HG02970 (cell line): ENCODE measurements at regions not wholly inside any gene's neighbourhood (a gene's known extent, or its start where the extent isn't known, plus 50 kb on each side); places are given as distances from the start of the nearest gene placed in this dataset.
"Not testable (repeated sequence)": the region's sequence is repeated elsewhere in the genome, so short reads cannot be mapped to it uniquely, and the experiment has no call there.

Source experiments
- ATAC-seq: cut with Tn5 transposase; IDR thresholded peaks from one replicate; pipeline ENCODE4 v1.9.1; 2021; ENCODE audit warnings: mild to moderate bottlenecking, moderate library complexity, moderate number of reproducible peaks; ENCODE audit not compliant: unreplicated experiment, low FRiP score

DNA sequence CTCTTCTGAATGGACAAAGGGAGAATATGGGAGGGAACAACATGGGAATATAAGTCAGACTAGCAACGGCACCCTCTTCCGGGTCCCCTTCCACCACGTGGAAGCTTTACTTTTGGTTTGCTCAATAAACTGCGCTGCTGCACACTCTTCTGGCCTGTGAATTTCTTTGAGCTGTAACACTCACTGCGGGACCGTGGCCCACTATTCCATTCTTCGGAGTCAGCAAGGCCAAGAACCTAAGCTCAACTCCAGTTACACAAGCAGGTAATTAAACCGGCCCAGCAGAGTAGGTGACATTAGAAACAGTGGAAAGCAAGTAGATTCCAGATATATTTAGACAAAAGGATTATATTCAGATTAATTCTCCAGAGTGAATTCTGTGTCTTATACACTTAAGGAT, 697.4 kb upstream of the NXPH2 start:
- ATAC-seq = no peak

DNA sequence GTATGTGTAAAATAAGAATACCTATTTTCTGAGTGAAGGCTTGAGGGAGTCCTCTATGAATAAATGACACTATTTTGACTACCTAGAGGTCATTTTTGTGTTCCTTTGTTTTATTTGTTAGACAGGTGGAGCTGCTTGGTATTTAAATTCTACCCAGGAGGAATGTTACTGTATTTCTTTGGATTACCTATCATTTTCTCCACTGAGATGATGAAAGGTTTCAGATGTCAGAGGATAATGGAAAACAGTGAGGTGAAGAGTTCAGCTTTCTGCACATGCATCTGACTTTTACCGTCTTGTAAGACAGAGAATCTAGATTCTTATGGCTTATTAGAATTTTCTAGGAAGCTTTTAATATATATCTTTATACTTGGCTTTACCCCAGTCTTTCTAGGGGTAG, 689.8 kb upstream of the NXPH2 start:
- ATAC-seq = no peak

DNA sequence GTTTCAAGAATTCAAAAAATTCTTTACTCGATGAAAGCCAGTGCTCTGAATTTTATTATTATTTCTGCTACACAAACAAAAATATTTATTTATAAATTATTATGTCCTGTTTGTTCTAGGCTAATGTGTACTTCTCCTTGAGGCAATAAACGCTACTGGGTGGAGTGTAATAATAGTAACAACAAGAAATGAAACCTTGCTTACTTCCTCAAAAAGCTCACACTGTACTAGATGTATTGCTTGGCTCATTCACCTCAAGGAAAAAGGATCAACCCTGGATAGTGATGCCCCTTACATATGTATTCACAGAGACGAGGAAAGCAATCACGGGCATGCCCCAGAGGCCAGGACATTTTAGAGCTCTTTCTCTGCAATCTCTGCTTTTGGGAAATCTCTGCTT, 685.6 kb upstream of the NXPH2 start:
- no peak for ATAC-seq

DNA sequence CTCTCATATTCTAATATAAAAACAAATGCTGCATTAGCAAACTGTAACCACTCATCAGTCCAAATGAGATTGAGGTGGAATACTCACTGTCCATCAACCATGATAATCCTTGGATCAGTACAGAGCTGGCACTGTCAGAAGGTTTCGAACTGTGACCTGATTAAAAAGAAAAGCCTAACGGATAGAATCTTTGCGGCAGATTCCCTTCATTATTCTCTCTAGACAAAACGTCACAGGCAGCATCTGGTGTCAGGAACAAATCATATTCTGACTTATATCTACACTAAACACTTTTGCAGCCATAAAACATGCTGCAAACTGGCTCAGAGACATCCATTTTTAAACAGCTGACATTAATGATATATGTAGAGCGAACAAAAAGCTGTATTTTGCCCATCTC, 677.7 kb upstream of the NXPH2 start:
- ATAC-seq = no peak

DNA sequence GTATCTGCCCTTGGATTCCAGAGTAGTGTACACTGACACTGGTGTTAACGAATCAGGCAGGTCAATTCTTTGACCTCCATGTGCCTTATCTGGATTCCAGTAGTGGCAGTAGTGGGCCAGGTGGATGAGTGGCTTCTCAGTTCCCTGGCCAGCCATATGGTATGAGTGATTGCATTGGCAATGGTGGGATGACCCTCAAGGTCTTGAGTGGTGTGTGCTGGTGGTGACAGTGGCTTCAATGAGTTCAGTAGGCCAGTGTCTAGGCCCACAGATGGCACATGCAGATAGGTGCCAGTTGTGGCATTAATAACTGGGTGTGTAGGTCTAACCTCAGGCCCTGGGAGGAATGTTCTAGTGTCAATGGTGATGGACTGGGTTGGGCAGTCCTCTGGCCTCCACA, 674.1 kb upstream of the NXPH2 start:
- ATAC-seq = no peak

DNA sequence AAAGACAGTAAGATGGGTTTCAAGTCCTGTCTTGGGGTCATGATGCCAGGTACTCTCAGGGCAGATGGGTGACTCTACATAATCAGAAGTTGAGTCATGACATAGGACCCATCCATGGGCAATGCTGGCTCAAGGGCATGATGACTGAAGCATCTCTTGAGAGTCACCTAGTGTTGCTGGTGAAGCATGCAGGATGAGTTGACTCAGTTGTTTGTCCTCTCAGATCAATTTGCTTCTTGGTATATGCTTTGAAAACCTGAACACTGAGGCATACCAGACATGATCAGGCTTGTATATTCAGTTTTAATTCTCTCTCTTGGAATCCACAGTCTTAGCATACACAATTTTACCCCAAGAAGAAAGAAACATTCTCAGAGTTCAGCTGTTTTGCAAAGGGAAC, 658.9 kb upstream of the NXPH2 start:
- no peak for ATAC-seq

DNA sequence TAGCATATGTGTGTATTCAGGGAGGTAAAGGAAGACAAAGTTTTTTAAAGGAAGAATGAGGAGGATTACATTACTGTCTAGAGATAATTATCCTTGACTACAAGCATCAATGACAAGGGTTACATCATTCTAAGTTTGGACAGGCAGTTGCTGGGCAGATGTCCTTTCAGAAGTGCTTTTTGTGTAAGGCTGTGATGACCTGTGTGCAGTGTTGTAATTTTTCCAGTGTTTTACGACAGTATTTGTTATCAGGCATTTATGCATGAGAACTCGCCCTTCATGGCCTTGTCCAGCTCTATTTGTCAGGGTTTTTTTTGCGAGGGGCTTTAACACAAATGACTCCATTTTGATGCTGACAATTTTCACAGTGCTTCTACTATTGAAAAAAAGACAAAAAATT, 658.3 kb upstream of the NXPH2 start:
- no peak for ATAC-seq

DNA sequence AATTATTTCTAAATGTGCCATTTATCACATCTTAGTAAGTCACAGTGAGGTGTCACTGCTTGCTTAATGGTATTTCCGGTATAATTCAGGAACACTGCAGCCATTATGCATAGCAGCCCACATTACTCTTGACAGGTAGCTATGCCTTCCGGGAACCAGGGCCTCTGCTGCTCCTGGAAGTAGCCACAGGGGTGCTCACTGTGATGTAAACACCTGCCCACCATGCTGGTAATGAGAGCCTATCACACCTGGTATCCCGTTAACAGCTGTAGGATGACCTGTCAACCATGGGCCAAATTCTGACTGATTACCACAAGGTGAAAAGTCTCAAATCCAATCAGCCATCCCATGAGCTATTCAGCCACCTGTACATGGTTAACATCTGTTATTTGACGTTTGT, 647.0 kb upstream of the NXPH2 start:
- no peak for ATAC-seq

DNA sequence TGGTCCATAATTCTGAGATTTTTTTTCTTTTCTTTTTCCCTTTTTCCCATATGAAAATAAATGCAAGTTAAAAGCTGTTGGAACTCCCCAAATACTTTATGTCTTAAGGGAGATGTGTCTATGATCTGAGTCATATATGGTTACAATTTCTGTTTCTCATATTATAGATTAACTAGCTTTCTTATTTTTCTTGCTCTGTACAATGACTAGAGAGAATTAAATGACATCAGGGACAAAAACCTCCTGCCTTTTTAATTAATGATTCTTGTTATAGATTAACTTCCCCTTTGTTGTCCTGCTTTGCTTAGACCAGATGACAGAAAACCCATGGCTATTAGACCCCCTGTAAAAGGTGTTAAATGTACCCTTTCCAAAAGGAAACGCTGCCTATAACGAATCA, 643.9 kb upstream of the NXPH2 start:
- no peak for ATAC-seq

DNA sequence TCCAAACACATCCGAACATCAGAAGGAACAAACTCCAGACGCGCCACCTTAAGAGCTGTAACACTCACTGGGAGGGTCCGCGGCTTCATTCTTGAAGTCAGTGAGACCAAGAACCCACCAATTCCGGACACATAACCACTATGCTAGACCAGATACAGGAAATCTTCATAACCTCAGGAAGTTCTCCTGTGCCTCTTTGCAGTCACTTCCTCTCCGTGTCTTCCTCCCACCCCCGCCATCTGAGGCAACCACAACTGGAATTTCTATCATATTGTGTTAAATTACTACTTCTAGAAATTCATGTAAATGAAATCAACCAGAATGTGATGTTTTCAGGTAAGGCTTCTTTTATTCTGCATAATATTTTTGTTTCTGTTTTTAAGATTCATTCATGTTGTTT, 631.0 kb upstream of the NXPH2 start:
- ATAC-seq = no peak

DNA sequence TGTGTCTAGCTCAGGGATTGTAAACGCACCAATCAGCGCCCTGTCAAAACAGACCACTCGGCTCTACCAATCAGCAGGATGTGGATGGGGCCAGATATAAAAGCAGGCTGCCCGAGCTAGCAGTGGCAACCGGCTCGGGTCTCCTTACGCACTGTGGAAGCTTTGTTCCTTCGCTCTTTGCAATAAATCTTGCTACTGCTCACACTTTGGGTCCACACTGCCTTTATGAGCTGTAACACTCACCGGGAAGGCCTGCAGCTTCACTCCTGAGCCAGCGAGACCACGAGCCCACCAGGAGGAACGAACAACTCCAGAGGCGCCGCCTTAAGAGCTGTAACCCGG, 630.6 kb upstream of the NXPH2 start:
- ATAC-seq = not testable (repeated sequence)

DNA sequence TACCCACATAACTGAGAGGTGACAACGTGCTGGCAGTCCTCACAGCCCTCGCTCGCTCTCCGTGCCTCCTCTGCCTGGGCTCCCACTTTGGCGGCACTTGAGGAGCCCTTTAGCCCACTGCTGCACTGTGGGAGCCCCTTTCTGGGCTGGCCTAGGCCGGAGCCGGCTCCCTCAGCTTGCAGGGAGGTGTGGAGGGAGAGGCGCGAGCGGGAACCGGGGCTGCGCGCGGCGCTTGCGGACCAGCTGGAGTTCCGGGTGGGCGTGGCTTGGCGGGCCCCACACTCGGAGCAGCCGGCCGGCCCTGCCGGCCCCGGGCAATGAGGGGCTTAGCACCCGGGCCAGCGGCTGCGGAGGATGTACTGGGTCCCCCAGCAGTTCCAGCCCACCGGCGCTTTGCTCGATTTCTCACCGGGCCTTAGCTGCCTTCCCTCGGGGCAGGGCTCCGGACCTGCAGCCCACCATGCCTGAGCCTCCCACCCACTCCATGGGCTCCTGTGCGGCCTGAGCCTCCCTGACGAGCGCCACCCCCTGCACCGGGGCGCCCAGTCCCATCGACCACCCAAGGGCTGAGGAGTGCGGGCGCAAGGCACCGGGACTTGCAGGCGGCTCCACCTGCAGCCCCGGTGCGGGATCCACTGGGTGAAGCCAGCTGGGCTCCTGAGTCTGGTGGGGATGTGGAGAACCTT, 630.1 kb upstream of the NXPH2 start:
- not testable (repeated sequence) for ATAC-seq

DNA sequence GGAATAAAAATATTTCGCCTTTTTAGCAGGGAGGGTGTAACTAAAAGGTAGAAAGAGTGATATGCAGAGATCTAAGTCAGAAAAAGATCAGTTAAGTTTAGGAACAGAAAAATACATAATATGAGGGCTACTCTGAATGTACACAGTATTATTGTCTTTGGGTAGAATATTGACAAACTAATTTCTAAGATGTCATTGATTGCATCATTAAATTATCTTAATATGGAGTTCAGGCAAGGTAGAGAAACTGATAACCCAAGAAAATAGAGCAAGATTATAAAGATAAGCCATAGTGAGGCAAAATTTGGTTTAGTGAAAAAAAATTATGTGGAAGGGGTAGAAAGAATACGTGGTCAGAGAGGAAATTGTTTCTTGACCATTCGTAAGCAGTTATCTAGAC, 629.0 kb upstream of the NXPH2 start:
- ATAC-seq = no peak

DNA sequence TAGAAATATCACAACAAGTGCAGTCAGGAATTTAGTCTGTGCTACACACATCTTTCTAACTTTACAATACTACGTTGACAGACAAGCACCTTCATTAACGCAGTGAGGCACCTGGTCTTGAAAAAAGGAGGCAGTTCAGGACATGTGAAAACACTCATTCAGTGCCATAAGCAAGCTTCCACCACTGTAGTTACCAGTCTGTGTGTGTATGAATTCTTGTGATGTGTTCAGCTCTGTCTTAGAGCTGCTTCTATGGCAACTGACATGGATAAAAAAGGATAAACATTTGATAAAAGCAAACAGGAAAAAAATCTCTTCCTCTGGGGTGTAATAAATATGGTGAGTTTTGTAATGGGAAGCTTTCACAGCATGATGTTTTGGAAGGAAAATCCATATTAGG, 623.8 kb upstream of the NXPH2 start:
- ATAC-seq = no peak

DNA sequence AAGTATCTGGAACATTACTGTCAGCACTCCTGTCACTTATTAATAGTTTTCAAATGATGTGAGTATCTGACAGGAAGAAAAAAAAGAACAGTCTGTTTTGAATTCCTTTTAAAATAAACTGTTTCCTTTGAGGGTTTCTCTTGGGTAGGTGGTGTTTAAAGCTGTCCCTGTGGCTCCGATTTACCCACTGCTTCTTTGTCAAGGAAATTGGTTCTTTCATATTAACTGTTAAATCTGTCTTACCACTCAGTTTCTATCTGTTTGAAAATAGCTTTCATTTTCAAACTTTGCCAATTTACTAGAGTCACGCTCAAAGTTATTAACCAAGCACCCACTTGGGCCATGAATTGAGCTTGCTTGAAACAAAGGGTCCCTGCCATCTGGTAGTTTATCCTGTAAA, 614.6 kb upstream of the NXPH2 start:
- ATAC-seq = no peak

DNA sequence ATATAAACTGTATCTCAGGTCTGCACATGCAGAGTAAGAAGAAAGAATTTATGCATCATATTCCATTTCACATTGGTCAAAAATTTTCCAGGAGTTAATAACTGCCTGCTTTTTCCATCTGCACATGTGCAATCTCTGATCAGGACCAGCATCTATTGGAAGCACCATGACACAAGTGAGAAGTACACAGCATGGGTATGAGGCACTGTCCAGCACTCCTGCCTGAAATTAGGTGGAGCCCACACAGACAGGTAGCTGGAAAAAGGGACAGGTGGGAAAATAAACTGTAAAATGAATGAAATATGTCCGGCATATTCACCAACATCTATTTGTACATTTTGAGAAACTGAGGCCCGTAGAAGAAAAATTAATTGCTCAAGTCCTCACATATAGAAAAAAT, 609.2 kb upstream of the NXPH2 start:
- ATAC-seq = no peak

DNA sequence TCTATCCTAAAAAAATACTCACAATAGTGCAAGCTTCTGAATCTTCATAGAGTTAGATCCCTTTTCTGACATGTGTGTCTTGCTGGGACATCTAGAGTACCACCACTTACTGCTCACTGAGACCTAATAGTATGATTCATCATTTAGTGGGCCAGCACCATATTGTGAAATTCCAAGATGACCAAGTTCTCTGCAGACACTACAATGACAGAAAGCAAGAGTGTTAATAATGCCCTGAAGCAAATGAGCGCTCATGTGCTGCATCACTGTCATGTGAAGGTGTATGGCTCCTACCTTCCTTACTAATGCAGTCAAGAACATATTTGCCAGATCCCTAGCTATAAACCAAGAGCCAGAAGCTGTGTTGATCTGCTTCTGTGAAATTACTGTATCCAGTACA, 606.2 kb upstream of the NXPH2 start:
- ATAC-seq = no peak

DNA sequence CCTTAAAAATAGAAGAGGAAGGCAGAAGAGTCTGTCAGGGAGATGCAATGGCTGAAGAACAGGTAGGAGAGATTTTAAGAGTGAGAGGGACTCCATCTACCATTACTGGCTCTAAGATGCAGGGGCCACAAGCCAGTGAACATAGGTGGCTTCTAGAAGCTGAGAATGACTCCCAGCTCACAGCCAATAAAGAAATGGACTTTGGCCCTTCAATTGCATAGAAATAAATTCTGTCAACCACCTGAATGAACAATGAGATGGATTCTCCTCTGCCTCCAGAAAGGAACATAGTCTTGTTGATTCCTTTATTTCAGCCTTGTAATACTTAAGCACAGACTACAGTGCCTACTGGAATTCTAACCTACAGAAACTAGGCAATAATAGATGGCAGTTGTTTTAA, 603.3 kb upstream of the NXPH2 start:
- ATAC-seq = no peak

DNA sequence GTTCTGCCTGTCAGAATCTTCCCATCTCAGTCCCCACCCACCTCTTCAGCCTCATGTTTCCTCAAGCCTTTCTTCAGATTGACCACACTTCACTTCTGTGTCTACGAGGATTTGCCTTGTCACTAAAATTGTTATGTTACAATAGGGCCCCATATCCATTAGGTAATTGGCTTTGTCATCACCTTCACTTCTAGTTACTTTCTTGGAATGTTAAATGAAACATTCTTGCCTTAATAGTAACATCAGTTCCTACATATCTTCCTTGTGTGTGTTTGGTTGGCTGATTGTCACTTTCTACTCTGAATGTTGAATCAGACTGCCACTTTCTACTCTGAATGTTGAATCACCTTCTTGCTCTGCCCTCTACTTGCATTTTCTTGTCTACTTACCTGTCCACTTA, 599.9 kb upstream of the NXPH2 start:
- ATAC-seq = no peak

DNA sequence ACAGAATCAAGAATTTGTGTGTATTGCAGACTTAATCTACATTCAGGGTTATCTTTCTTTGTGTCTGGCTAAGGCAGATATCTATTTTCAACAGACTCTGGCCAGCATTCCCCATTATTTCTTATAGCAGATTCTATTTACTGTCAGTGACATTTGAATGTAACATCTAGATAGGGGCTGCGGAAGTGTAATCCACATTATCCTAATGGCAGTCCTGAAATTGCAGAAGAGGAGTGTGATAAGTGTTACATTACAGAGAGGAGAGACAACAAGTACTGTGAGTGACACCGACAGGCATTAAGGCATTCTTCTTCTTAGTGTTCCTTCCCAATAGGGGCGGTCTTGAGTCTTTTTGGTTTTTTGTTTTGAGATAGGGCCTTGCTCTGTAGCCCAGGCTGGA, 598.2 kb upstream of the NXPH2 start:
- ATAC-seq = no peak

DNA sequence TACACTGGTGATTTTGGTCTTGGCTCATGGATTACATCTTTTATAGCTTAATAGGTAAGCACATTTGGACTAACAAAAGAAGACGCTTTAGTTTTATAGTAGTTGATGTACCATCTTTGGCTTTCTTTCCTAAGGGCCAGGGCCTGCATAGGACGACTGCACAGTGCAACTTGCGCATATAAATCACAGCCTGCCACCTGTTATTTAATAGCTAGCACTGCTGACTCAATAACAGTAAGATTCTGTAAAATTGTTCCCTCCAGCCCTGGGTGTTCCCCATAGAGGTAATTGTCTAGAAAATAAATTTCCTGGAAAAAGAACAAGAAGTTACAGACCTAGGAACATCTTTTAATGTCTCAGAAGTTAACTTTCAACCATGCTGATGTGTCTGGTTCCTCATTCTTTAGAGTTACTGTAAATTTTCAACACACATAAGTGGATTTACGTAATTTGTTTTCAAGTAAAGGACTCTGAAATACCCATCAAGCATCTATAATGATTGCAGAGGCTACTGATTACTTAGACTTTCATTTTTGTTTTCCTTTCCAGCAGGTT, 594.2 kb upstream of the NXPH2 start:
- no peak for ATAC-seq

DNA sequence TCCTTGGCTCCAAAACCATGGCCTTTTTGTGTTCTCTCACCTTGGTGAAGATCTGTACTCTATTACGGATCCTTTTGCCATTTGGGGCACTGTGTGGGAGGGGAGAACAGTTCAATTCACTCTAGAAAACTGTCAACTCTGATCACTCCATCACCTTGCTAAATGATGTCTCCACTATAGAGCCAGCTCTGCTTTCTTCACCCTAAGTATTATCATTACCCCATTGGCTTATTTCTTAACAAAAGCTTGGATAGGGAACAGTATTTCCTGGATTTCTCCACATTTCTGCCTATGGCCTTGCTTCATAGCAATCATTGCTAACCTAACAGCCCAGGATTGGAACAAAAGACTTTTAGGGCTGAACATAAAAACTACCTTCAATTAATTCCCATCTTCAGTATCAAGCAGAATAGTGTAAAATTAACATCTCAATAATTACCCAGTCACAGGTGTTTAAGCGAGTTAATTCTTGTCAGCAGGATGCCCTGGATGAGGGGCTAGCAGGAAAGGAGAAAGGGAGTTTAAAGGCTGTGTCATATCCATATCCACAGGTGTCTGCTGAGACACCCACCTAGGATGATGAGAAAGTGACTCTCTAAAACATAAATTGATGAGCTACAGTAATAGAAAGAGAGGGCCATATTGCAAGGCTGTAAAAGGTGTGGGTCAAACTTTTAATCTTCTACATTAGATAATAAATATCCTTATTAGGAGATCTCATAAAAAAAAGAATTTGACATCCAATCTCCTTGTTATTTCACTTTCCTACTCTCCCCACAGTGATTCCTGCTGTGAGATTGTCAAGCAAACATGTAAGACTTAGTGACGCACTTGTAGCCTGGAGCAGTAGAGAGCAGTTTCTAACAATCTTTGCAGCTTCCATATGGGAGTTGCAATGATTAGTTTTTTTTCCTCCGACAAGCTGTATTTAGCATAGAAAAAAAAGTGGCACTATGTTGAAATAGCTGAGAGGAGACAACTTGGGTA, 589.5 kb upstream of the NXPH2 start:
- ATAC-seq = no peak
